Embryonic facial prominence (tissue), 1 donor: ENCODE measurements at regions not wholly inside any gene's neighbourhood (a gene's known extent, or its start where the extent isn't known, plus 50 kb on each side); places are given as distances from the start of the nearest gene placed in this dataset.
"Not testable (repeated sequence)": the region's sequence is repeated elsewhere in the genome, so short reads cannot be mapped to it uniquely, and the experiment has no call there.

Experiments
- DNase-seq: peaks from one replicate; pipeline ENCODE4 v3.0.0-alpha.2; 2016; ENCODE audit errors: extremely low spot score

GRCh38 chr3:144820726-144821125 lies 849.1 kb downstream of the DIPK2A start:
- DNase-seq = no peak

- DNase-seq = no peak
These were observed 850.0 kb downstream of the DIPK2A start for GRCh38 chr3:144821583-144821982.

- no peak for DNase-seq
These were observed 851.0 kb downstream of the DIPK2A start for GRCh38 chr3:144822671-144823070.

- DNase-seq = no peak
These were observed 860.5 kb downstream of the DIPK2A start for GRCh38 chr3:144831955-144832716.

GRCh38 chr3:144839991-144840390 lies 868.4 kb downstream of the DIPK2A start:
- DNase-seq = no peak

GRCh38 chr3:144840866-144841265 lies 869.2 kb downstream of the DIPK2A start:
- no peak for DNase-seq

- DNase-seq = no peak
These were observed 871.5 kb downstream of the DIPK2A start for GRCh38 chr3:144843099-144843498.

- DNase-seq = no peak
These were observed 881.4 kb downstream of the DIPK2A start for GRCh38 chr3:144852999-144853398.

DNA sequence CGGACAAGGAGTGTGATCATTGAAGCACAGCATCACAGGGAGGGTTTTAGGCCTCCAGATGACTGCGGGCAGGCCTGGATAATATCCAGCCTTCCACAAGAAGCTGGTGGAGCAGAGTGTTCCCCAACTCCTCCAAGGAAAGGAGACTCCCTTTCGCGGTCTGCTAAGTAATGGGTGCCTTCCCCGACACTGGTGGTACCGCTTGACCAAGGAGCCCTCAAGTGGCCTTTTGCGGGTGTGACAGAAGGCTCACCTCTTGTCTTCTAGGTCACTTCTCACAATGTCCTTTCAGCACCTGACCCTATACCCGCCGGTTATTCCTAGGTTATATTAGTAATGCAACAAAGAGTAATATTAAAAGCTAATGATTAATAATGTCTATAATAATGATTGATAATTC lies 882.4 kb downstream of the DIPK2A start:
- not testable (repeated sequence) for DNase-seq

GRCh38 chr3:144859161-144859560 lies 887.5 kb downstream of the DIPK2A start:
- DNase-seq = no peak

DNA sequence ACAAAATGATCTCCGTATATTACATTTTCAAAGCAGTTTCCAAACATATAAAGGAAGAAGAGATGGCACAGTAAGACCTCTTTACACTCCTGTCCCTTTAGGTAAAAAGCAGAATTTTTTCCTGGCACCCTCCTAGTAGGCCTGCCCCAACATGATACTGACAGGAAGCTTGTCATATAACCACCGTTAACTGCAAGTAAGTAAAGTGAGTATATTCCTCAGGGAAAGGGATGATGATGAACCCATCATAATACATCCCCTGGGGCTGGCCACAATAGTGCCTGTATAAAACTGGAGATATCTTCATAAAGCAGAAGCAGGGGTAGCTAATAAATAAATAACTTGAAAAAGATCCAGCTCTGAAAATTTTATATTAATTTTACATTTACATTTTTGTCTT lies 893.0 kb downstream of the DIPK2A start:
- no peak for DNase-seq

DNA sequence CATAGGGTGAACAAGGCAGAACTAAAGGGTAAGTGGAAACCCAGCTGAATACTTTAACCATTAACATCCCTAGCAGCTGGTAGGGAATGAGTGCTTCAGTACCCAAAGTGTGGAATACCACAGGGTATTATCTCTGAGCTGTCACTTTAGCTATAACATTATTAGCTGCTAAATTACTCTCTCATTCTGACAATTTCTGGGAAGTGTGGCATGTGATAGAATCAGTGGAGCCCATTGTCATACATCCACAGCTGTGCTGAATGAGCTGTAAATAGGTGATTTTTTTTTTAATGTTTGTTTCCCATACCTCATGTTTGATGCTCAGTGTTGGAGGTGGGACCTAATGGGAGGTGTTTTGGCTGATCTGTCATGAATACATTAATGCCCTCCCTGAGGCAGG lies 894.3 kb downstream of the DIPK2A start:
- no peak for DNase-seq

DNA sequence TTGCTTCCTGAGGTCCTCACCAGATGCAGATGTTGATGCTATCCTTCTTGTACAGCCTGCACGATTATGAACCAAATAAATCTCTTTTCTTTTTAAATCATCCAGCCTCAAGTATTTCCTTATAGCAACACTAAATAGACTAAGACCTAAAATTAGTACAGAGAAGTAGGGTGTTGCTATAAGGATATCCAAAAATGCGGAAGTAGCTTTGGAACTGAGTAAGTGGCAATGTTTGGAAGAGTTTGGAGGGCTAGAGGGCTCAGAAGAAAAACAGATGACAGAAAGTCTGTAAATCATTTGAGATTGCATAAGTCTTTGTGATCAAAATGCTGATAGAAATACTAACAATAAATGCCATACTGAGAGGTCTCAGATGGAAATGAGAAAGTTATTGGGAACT lies 894.9 kb downstream of the DIPK2A start:
- DNase-seq = no peak

DNA sequence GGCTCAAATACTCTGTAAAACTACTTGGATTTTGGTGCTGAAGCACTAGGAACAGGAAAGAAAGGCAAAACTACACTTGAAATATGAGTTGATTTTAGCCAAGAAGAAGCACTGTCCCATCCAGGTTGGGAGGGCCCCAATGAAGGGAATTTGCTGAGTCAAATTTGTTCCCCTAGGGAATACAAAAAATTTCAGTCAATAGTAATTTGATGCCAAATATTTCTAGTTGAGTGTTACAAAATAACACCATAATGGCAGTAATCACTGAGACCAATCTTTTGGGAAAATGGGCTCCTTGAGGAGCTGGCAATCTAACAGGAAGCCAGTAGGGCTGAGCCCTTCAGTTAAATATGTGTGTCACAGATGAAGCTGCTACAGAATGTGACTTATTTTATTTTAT lies 896.9 kb downstream of the DIPK2A start:
- DNase-seq = no peak

DNA sequence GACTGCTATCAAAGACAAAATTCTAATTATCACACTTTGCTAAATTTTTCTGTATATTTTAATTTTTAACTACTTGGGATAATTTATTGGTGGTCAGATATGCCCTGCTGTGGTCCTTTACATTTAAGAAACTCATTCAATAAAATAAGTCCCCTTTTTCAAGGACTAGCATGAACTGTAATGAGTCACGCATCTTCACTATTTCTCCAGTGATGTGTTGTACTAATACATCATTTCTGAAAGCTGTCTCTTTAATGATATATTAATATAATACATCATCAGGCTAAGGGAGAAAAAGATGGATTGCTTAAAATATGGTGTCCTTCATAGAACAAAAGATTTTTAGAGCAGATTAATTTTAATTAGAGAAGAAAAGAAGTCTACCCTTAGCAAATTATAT lies 901.4 kb downstream of the DIPK2A start:
- DNase-seq = no peak

- no peak for DNase-seq
These were observed 903.6 kb downstream of the DIPK2A start for GRCh38 chr3:144875211-144875610.

- no peak for DNase-seq
These were observed 905.7 kb downstream of the DIPK2A start for GRCh38 chr3:144877356-144877755.

DNA sequence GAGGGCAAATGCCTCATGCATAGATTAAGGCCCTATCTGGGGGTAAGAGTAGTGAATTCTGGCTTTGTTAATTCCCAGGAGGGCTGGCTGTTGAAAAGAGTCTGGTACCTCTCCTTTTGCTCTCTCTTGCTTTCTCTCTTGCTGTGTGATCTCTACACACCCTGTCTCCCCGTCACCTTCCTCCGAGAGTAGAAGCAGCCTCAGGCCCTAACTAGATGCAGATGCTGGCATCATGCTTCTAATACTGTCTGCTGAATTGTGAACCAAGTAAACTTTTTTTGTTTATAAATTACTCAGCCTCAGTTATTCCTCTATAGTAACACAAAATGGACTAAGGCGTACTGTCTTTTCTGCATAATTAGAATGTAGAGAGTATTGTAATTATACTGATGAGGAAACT lies 908.1 kb downstream of the DIPK2A start:
- DNase-seq = no peak

DNA sequence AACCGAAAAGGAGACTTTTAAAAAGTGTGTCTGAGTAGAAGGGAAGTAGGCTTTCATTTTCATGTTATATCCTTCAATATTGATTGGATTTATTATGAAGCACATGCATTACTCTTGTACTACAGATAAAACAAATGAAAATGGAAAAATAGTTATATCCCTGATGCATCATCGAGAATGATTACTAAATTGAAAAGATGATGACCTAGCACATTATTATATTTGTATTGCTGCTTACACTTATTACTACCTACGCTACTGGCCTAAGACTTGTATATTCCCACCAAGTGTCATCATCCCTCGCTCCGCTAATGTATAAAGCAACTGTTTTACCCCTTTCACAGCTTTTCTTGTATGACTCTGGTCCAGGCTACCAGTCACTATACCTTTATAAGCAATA lies 922.4 kb downstream of the DIPK2A start:
- DNase-seq = no peak

DNA sequence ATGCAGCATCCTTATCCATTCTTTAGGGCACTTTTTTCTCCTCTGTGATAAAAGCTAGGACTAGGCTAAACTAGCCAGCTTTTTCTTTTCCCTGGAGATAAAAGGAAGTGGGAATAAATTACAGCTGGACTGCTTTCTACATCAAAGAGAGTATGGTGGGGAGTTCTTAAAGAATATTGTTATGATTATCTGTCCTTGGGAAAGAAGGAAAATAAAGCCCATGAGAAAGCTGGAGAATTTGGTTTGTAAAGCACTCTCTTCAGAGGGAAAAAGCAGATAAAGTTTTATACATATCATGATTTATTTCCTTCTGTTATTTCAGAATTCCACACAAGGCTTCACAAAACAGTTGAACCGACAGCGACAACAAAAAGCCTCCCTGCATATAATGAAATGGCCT lies 923.0 kb downstream of the DIPK2A start:
- DNase-seq = no peak

DNA sequence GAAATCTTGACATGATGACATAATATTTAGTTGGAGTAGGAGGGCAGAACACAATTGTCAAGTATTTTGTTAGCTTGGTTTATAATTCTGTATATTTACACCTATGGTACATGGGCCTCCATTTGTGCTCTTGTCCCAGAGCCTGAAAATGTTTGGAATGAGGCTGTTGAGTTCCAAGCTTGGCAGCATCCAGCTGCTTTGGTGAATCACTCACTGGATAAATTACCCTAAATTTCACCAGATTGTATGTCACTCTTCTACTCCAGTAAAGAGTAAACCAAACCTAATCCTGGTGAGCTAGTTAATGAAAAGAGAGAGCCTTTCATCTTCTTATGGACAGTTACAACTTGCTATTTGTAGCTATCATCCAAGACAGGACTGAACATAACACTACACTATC lies 928.7 kb downstream of the DIPK2A start:
- DNase-seq = no peak

GRCh38 chr3:144907581-144907980 lies 936.0 kb downstream of the DIPK2A start:
- not testable (repeated sequence) for DNase-seq

DNA sequence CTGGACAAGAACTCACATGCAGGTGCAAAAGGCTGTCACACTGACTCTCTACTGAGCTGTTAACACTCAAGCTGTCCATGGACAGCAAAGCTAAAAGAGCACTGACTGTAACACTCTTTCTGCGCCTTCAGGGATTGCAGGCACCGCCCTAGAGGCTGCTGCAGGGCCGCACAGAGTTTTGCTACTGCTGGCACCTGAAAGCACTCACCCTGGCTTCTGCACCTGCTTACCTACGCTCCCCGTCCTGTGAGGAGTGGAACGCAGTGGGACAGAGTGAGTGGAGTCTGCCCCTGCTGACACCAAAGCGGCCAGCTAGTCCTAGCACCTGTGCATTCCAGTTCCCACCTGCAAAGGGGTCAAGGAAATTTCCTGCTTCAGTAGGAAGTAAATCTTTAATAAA lies 941.3 kb downstream of the DIPK2A start:
- no peak for DNase-seq

- DNase-seq = no peak
These were observed 943.6 kb downstream of the DIPK2A start for GRCh38 chr3:144915202-144915601.
